Left ventricle myocardium inferior (tissue), 1 donor: ENCODE measurements at regions not wholly inside any gene's neighbourhood (a gene's known extent, or its start where the extent isn't known, plus 50 kb on each side); places are given as distances from the start of the nearest gene placed in this dataset.

Experiments
- DNase-seq: peaks from one replicate; pipeline ENCODE4 v3.0.0-alpha.2; 2020
- H3K27ac ChIP-seq: fragments of 200-600 bp; replicated peaks from 2 replicates; pipeline ENCODE4 v1.8.0; 2021
- H3K27me3 ChIP-seq: fragments of 200-600 bp; 2 replicates; pipeline ENCODE4 v1.8.0; 2021; ENCODE audit warnings: low read depth
- H3K36me3 ChIP-seq: fragments of 200-600 bp; 2 replicates; pipeline ENCODE4 v1.8.0; 2021
- H3K4me1 ChIP-seq: fragments of 200-600 bp; 2 replicates; pipeline ENCODE4 v1.8.0; 2021
- H3K4me3 ChIP-seq: fragments of 200-600 bp; 2 replicates; pipeline ENCODE4 v1.8.0; 2021; ENCODE audit warnings: mild to moderate bottlenecking, moderate library complexity
- H3K9me3 ChIP-seq: fragments of 200-600 bp; replicated peaks from 2 replicates; pipeline ENCODE4 v1.8.0; 2021
- CTCF ChIP-seq: fragments of 200-600 bp; IDR thresholded peaks from 2 replicates; pipeline ENCODE4 v1.8.0; 2021; ENCODE audit warnings: antibody characterized with exemption, mild to moderate bottlenecking, borderline replicate concordance
- intact Hi-C: fragments of 100-400 bp; cut with micrococcal nuclease; formaldehyde crosslinking; loops from one replicate; pipeline ENCODE4 v1.11.0; 2022
- donor health status: DM: no; HTN: yes; CAD: no; lungs with severe emphysema.

GRCh38 chr20:55194947-55195346, 719.6 kb downstream of the DOK5 start:
- Histone ChIP-seq H3K36me3 (no peaks in the 10 kb centered on the region), H3K27ac (no peak overlapping the region), H3K4me3 (no peak overlapping the region), H3K9me3 (no peaks in the 10 kb centered on the region), H3K27me3 (no peaks in the 10 kb centered on the region), H3K4me1 (no peaks in the 10 kb centered on the region)
- TF ChIP-seq CTCF = no peak
- DNase-seq = no peak
- intact Hi-C loops = no loop called here

DNA sequence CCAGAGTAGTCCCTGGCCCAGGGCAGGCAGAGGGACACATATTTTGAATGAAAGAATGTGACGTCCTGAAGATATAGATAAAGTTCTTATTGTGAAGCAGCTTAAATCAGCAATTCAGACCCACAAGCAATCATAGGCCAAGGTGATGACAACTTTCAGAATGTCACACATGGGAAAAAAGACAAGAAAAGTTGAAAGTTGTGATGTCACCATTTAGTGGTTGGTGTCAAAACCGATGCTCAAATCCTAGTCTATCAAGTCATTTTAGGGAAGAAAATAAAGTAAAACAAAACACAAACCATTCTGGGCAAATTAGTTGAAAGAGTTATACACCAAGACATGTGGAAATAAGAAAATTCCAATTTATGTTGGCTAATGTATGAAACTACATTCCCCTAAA, 710.8 kb downstream of the DOK5 start:
- Histone ChIP-seq H3K4me3 (no peak overlapping the region), H3K4me1 (no peaks in the 10 kb centered on the region), H3K27ac (no peak overlapping the region), H3K36me3 (no peaks in the 10 kb centered on the region), H3K9me3 (no peaks in the 10 kb centered on the region), H3K27me3 (no peaks in the 10 kb centered on the region)
- no peak for TF ChIP-seq CTCF
- no peak for DNase-seq
- intact Hi-C loops = no loop called here

GRCh38 chr20:55175081-55175480, 699.7 kb downstream of the DOK5 start:
- TF ChIP-seq CTCF = no peak
- Histone ChIP-seq H3K36me3 (no peaks in the 10 kb centered on the region), H3K9me3 (peaks cover 14% of the 10 kb centered on the region), H3K4me3 (no peak overlapping the region), H3K27me3 (no peaks in the 10 kb centered on the region), H3K4me1 (peaks cover 22% of the 10 kb centered on the region), H3K27ac (no peak overlapping the region)
- intact Hi-C loops = no loop called here
- no peak for DNase-seq

GRCh38 chr20:55174635-55175034, 699.2 kb downstream of the DOK5 start:
- H3K27me3 ChIP-seq = no peaks in the 10 kb centered on the region
- no peak for DNase-seq
- no peak for TF ChIP-seq CTCF
- intact Hi-C loops = no loop called here
- H3K36me3 ChIP-seq = no peaks in the 10 kb centered on the region
- H3K27ac ChIP-seq = no peak overlapping the region
- H3K4me3 ChIP-seq = no peak overlapping the region
- H3K9me3 ChIP-seq = peaks cover 9% of the 10 kb centered on the region
- H3K4me1 ChIP-seq = peaks cover 22% of the 10 kb centered on the region

GRCh38 chr20:55174172-55174571, 698.8 kb downstream of the DOK5 start:
- H3K9me3 ChIP-seq = peaks cover 4% of the 10 kb centered on the region

More at GRCh38 chr20:55174172-55174571, 698.8 kb downstream of the DOK5 start:
- no peak for DNase-seq
- H3K4me3 ChIP-seq = no peak overlapping the region
- peaks cover 22% of the 10 kb centered on the region for H3K4me1 ChIP-seq
- no peaks in the 10 kb centered on the region for H3K27me3 ChIP-seq
- intact Hi-C loops = no loop called here
- H3K27ac ChIP-seq = no peak overlapping the region
- no peaks in the 10 kb centered on the region for H3K36me3 ChIP-seq
- no peak for TF ChIP-seq CTCF
